ENCODE measurements at regions not wholly inside any gene's neighbourhood (a gene's known extent, or its start where the extent isn't known, plus 50 kb on each side); places are given as distances from the start of the nearest gene placed in this dataset.

- TF ChIP-seq ZNF407 (IDR thresholded peaks at IDR 0.05; ENCODE audit: low read depth): no peak
- TF ChIP-seq HCFC1 (IDR thresholded peaks at IDR 0.05; ENCODE audit: low read depth, low read length): no peak
- TF ChIP-seq RBBP5 (IDR thresholded peaks at IDR 0.05; ENCODE audit: borderline replicate concordance, insufficient read depth, low read length, poor library complexity, severe bottlenecking): no peak
- no peak for TF ChIP-seq NEUROD1 (IDR thresholded peaks at IDR 0.05; ENCODE audit: borderline replicate concordance, low read depth, low read length, partially characterized antibody)
- TF ChIP-seq TRIM24 (IDR thresholded peaks at IDR 0.05): no peak
- no peak for TF ChIP-seq PCBP2 (IDR thresholded peaks at IDR 0.05; ENCODE audit: low read depth, low read length, poor library complexity, severe bottlenecking)
- TF ChIP-seq CUX1 (CRISPR knock-in tag; IDR thresholded peaks at IDR 0.05): no peak
- TF ChIP-seq DMBX1 (CRISPR knock-in tag; IDR thresholded peaks at IDR 0.05; ENCODE audit: borderline replicate concordance): no peak
- TF ChIP-seq, protein P1, sequence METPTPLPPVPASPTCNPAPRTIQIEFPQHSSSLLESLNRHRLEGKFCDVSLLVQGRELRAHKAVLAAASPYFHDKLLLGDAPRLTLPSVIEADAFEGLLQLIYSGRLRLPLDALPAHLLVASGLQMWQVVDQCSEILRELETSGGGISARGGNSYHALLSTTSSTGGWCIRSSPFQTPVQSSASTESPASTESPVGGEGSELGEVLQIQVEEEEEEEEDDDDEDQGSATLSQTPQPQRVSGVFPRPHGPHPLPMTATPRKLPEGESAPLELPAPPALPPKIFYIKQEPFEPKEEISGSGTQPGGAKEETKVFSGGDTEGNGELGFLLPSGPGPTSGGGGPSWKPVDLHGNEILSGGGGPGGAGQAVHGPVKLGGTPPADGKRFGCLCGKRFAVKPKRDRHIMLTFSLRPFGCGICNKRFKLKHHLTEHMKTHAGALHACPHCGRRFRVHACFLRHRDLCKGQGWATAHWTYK (CRISPR knock-in tag; IDR thresholded peaks at IDR 0.05): no peak
- TF ChIP-seq RNF2 (IDR thresholded peaks at IDR 0.05): no peak
- TF ChIP-seq ZNF778 (CRISPR knock-in tag; IDR thresholded peaks at IDR 0.05): no peak
- TF ChIP-seq ZNF444 (CRISPR knock-in tag; IDR thresholded peaks at IDR 0.05): no peak
- TF ChIP-seq CCNT2 (IDR thresholded peaks at IDR 0.05; ENCODE audit: borderline replicate concordance, extremely low read depth, insufficient read length, low read depth, low read length): no peak
Observed at GRCh38 chr4:106628586-106629267, 260.1 kb upstream of the GIMD1 start (continued).
